MCF 10A (cell line): ENCODE measurements at regions not wholly inside any gene's neighbourhood (a gene's known extent, or its start where the extent isn't known, plus 50 kb on each side); places are given as distances from the start of the nearest gene placed in this dataset.

Source experiments
- BruUV-seq: library from RNA; stranded (reverse); fragments of 400-500 nt; replicated peaks from 2 replicates; lab custom pipeline; 2021; lab: Mats Ljungman, UMichigan
- CTCF ChIA-PET: fragments of 300-600 bp; sonication (Branson Sonifier 250); formaldehyde crosslinking; extraction: SDS; loops from one replicate; lab custom pipeline; 2021; ENCODE audit warnings: antibody characterized with exemption, inconsistent platforms; lab: Yijun Ruan, JAX
- POLR2A ChIA-PET: fragments of 300-600, 350-650 bp; sonication (Branson Sonifier 250); formaldehyde crosslinking; extraction: SDS; loops from one replicate; lab custom pipeline; 2020; ENCODE audit warnings: antibody characterized with exemption, inconsistent platforms; lab: Yijun Ruan, JAX
- DNase-seq: peaks from one replicate; pipeline ENCODE4 v3.0.0-alpha.2; 2018; ENCODE audit not compliant: unreplicated experiment
- H3K27ac Mint-ChIP-seq: one replicate; pipeline ENCODE4 v1.8.0; 2022; ENCODE audit warnings: mild to moderate bottlenecking, low read depth, mixed read lengths; ENCODE audit not compliant: unreplicated experiment
- H3K27me3 Mint-ChIP-seq: one replicate; pipeline ENCODE4 v1.8.0; 2022; ENCODE audit warnings: mixed read lengths; ENCODE audit not compliant: insufficient read depth, unreplicated experiment
- H3K36me3 Mint-ChIP-seq: one replicate; pipeline ENCODE4 v1.8.0; 2022; ENCODE audit warnings: mild to moderate bottlenecking, moderate library complexity, mixed read lengths; ENCODE audit not compliant: insufficient read depth, unreplicated experiment
- H3K4me1 Mint-ChIP-seq: one replicate; pipeline ENCODE4 v1.8.0; 2022; ENCODE audit warnings: mixed read lengths; ENCODE audit not compliant: insufficient read depth, unreplicated experiment
- H3K4me3 Mint-ChIP-seq: one replicate; pipeline ENCODE4 v1.8.0; 2022; ENCODE audit warnings: mild to moderate bottlenecking, moderate library complexity, mixed read lengths; ENCODE audit not compliant: unreplicated experiment
- H3K9me3 Mint-ChIP-seq: one replicate; pipeline ENCODE4 v1.8.0; 2022; ENCODE audit warnings: mixed read lengths; ENCODE audit not compliant: unreplicated experiment
- CTCF ChIP-seq: fragments of 200-600 bp; IDR thresholded peaks from one replicate; pipeline ENCODE4 v1.8.0; 2022; ENCODE audit warnings: antibody characterized with exemption, mild to moderate bottlenecking; ENCODE audit not compliant: unreplicated experiment
- intact Hi-C: fragments of 100-400 bp; cut with micrococcal nuclease; formaldehyde crosslinking; loops from 2 replicates; pipeline ENCODE4 v1.14.1; 2022

GRCh38 chr6:91276315-91276714 lies 689.4 kb upstream of the MAP3K7 start:
- ChIA-PET POLR2A (interaction anchor here (1.5 kb wide), 1 partner anchor 9 kb away, joined by 5 read pairs; no protein-coding TSS in a partner anchor), CTCF (interaction anchor here (0.6 to 1.8 kb wide), 13 partner anchors 10 to 1502 kb away, joined by 3 to 6 read pairs (median 3); no protein-coding TSS in a partner anchor)
- no TSS peak for BruUV-seq

GRCh38 chr6:91273729-91274128 lies 686.9 kb upstream of the MAP3K7 start:
- no peak for DNase-seq
- Mint-ChIP-seq H3K4me1 (no peaks in the 10 kb centered on the region), H3K27ac (no peak overlapping the region), H3K27me3 (no peaks in the 10 kb centered on the region), H3K36me3 (no peaks in the 10 kb centered on the region), H3K9me3 (peaks cover 7% of the 10 kb centered on the region), H3K4me3 (no peak overlapping the region)
- ChIA-PET POLR2A (no interaction called here), CTCF (no interaction called here)
- intact Hi-C loops: no loop called here
- BruUV-seq: no TSS peak
- TF ChIP-seq CTCF: no peak

More at GRCh38 chr6:91276315-91276714, 689.4 kb upstream of the MAP3K7 start:
- H3K27me3 Mint-ChIP-seq: no peaks in the 10 kb centered on the region
- intact Hi-C loops: loop anchor here (1.0 kb wide), 1 partner anchor 195 kb away; no protein-coding TSS in a partner anchor
- no peak overlapping the region for H3K4me3 Mint-ChIP-seq
- DNase-seq: peak; percentile 32
- H3K4me1 Mint-ChIP-seq: no peaks in the 10 kb centered on the region
- no peaks in the 10 kb centered on the region for H3K9me3 Mint-ChIP-seq
- no peak overlapping the region for H3K27ac Mint-ChIP-seq
- peak; percentile 31 for TF ChIP-seq CTCF
- H3K36me3 Mint-ChIP-seq: no peaks in the 10 kb centered on the region

GRCh38 chr6:91271807-91272206 lies 684.9 kb upstream of the MAP3K7 start:
- CTCF ChIA-PET: no interaction called here
- BruUV-seq: no TSS peak
- no peaks in the 10 kb centered on the region for H3K36me3 Mint-ChIP-seq
- no peak overlapping the region for H3K27ac Mint-ChIP-seq
- TF ChIP-seq CTCF: no peak
- no peaks in the 10 kb centered on the region for H3K27me3 Mint-ChIP-seq
- no peak for DNase-seq
- no peak overlapping the region for H3K4me3 Mint-ChIP-seq
- H3K9me3 Mint-ChIP-seq: peaks cover 7% of the 10 kb centered on the region
- intact Hi-C loops: no loop called here
- no peaks in the 10 kb centered on the region for H3K4me1 Mint-ChIP-seq
- POLR2A ChIA-PET: interaction anchor here (1.2 kb wide), 1 partner anchor 14 kb away, joined by 3 read pairs; no protein-coding TSS in a partner anchor

GRCh38 chr6:91268941-91269340 lies 682.1 kb upstream of the MAP3K7 start:
- no peak for TF ChIP-seq CTCF
- no TSS peak for BruUV-seq
- POLR2A ChIA-PET: no interaction called here
- DNase-seq: no peak
- no peak overlapping the region for H3K4me3 Mint-ChIP-seq
- CTCF ChIA-PET: no interaction called here
- no peak overlapping the region for H3K27ac Mint-ChIP-seq
- no peaks in the 10 kb centered on the region for H3K36me3 Mint-ChIP-seq
- H3K4me1 Mint-ChIP-seq: no peaks in the 10 kb centered on the region
- peaks cover 7% of the 10 kb centered on the region for H3K9me3 Mint-ChIP-seq
- intact Hi-C loops: no loop called here
- no peaks in the 10 kb centered on the region for H3K27me3 Mint-ChIP-seq
